ENCODE measurements at regions not wholly inside any gene's neighbourhood (a gene's known extent, or its start where the extent isn't known, plus 50 kb on each side); places are given as distances from the start of the nearest gene placed in this dataset.

GRCh38 chr15:70357453-70357852 lies 259.7 kb upstream of the TLE3 start:
- no peak overlapping the region for H2BK20ac ChIP-seq (ENCODE audit: low read depth, low read length, poor library complexity, severe bottlenecking)

More at GRCh38 chr15:70357453-70357852, 259.7 kb upstream of the TLE3 start:
- Histone ChIP-seq H3K4me1 (ENCODE audit: insufficient read depth, low read length) (no peaks in the 10 kb centered on the region), H3K14ac (ENCODE audit: insufficient read depth, low read length) (no peak overlapping the region), H2AK5ac (ENCODE audit: insufficient read length, low read length) (no peak overlapping the region), H3K23ac (ENCODE audit: insufficient read length, low read depth, low read length) (no peak overlapping the region), H3K79me2 (ENCODE audit: insufficient read depth, low read length) (no peaks in the 10 kb centered on the region), H2AFZ (ENCODE audit: low read length) (no peak overlapping the region), H4K8ac (replicated peaks; ENCODE audit: insufficient read length, low read depth, low read length) (no peak overlapping the region), H3K9ac (ENCODE audit: extremely low read depth, insufficient read length, low read length) (no peak overlapping the region), H3K4ac (ENCODE audit: low read depth, low read length) (no peak overlapping the region), H3K18ac (ENCODE audit: insufficient read length, low read depth, low read length) (no peak overlapping the region), H3K9me3 (ENCODE audit: control insufficient read depth, low read depth, low read length) (no peaks in the 10 kb centered on the region), H2BK15ac (ENCODE audit: low read depth, low read length) (no peak overlapping the region), H3K56ac (ENCODE audit: insufficient read length, low read depth, low read length) (no peak overlapping the region), H3K27me3 (ENCODE audit: insufficient read depth, low read length) (no peaks in the 10 kb centered on the region), H4K91ac (ENCODE audit: insufficient read length, low read depth, low read length) (no peak overlapping the region), H2BK5ac (ENCODE audit: insufficient read length, low read length) (no peak overlapping the region), H3K4me2 (ENCODE audit: insufficient read depth, insufficient read length, low read length) (no peak overlapping the region), H2BK12ac (ENCODE audit: insufficient read length, low read depth, low read length) (no peak overlapping the region), H4K20me1 (ENCODE audit: control insufficient read depth, insufficient read depth, insufficient read length) (no peaks in the 10 kb centered on the region), H4K5ac (ENCODE audit: insufficient read length, low read depth, low read length) (no peak overlapping the region), H3K27ac (ENCODE audit: insufficient read length, low read depth, low read length) (no peak overlapping the region), H3K79me1 (ENCODE audit: insufficient read depth, low read depth, low read length, poor library complexity, severe bottlenecking) (no peaks in the 10 kb centered on the region), H2BK120ac (ENCODE audit: low read depth, low read length, poor library complexity, severe bottlenecking) (no peak overlapping the region), H3T11ph (ENCODE audit: low read length) (no peak overlapping the region), H3K23me2 (ENCODE audit: insufficient read length, low read depth, low read length, poor library complexity, severe bottlenecking) (no peaks in the 10 kb centered on the region)
- no peak for DNase-seq
- TF ChIP-seq, protein P1, sequence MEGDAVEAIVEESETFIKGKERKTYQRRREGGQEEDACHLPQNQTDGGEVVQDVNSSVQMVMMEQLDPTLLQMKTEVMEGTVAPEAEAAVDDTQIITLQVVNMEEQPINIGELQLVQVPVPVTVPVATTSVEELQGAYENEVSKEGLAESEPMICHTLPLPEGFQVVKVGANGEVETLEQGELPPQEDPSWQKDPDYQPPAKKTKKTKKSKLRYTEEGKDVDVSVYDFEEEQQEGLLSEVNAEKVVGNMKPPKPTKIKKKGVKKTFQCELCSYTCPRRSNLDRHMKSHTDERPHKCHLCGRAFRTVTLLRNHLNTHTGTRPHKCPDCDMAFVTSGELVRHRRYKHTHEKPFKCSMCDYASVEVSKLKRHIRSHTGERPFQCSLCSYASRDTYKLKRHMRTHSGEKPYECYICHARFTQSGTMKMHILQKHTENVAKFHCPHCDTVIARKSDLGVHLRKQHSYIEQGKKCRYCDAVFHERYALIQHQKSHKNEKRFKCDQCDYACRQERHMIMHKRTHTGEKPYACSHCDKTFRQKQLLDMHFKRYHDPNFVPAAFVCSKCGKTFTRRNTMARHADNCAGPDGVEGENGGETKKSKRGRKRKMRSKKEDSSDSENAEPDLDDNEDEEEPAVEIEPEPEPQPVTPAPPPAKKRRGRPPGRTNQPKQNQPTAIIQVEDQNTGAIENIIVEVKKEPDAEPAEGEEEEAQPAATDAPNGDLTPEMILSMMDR (conservative IDR thresholded peaks at IDR 0.05): no peak
- H3K9me3 Mint-ChIP-seq: no peaks in the 10 kb centered on the region
- H3K4me1 Mint-ChIP-seq: peaks cover 11 to 18% of the 10 kb centered on the region in 2 experiments
- H3K4me3 Mint-ChIP-seq: no peak overlapping the region
- no peak overlapping the region for H3K27ac Mint-ChIP-seq
- no peaks in the 10 kb centered on the region; a peak in 1 of 7 replicates for H3K36me3 Mint-ChIP-seq (ENCODE audit: insufficient read depth in 1 of 3, low read depth in 3 of 3)
- WGBS (ENCODE audit: extremely low coverage, insufficient read length, low lambda C conversion rate): no CpG with 5 or more reads among the region's 8 CpGs
- H3K27me3 Mint-ChIP-seq (ENCODE audit: low read depth): peaks cover 7% of the 10 kb centered on the region
